Stomach (tissue), 8 donors: ENCODE measurements at regions not wholly inside any gene's neighbourhood (a gene's known extent, or its start where the extent isn't known, plus 50 kb on each side); places are given as distances from the start of the nearest gene placed in this dataset.

Experiments
- DNase-seq, 2 donors: peaks; one replicate each; pipeline versions ENCODE4 v3.0.0 to v3.0.0-alpha.2; 2013 to 2019
- H3K27ac ChIP-seq, 5 donors: fragments of 200-600 bp in 4 of 5; sonication (generic) in 4 of 5; one replicate each; pipeline ENCODE4 v1.5.1; 2013 to 2019; ENCODE audit warnings: mild to moderate bottlenecking in 1 of 5, moderate library complexity in 1 of 5
- H3K27me3 ChIP-seq, 3 donors: fragments of 200-600 bp; sonication (generic); one replicate each; pipeline ENCODE4 v1.5.1; 2017 to 2019; ENCODE audit warnings: mixed run types in 1 of 3
- H3K36me3 ChIP-seq, 4 donors: fragments of 200-600 bp; sonication (generic); 1 replicate in 3 of 4; 2 replicates in 1 of 4; pipeline ENCODE4 v1.5.1; 2016 to 2019
- H3K4me1 ChIP-seq, 4 donors: fragments of 200-600 bp; sonication (generic); one replicate each; pipeline ENCODE4 v1.5.1; 2016 to 2019
- H3K4me3 ChIP-seq, 4 donors: fragments of 200-600 bp; sonication (generic) in 3 of 4; one replicate each; pipeline ENCODE4 v1.5.1; 2016 to 2019; ENCODE audit warnings: mild to moderate bottlenecking in 1 of 4
- H3K9me3 ChIP-seq, 4 donors: fragments of 200-600 bp; sonication (generic); one replicate each; pipeline ENCODE4 v1.5.1; 2016 to 2019
- EP300 ChIP-seq: sonication (generic); formaldehyde crosslinking; IDR thresholded peaks from one replicate; pipeline ENCODE4 v1.6.1; 2017; ENCODE audit warnings: antibody characterized with exemption
- POLR2A ChIP-seq, 4 donors: fragments of 450-650 bp; IDR thresholded peaks; one replicate each; pipeline ENCODE4 v1.6.1; 2016; ENCODE audit warnings: antibody characterized with exemption in 4 of 4, control low read depth in 2 of 4, mild to moderate bottlenecking in 1 of 4, moderate library complexity in 1 of 4
- POLR2AphosphoS5 ChIP-seq, 3 donors: sonication (generic); formaldehyde crosslinking; IDR thresholded peaks; one replicate each; pipeline ENCODE4 v1.6.1; 2016; ENCODE audit warnings: antibody characterized with exemption in 3 of 3
- WGBS, 5 donors: extraction: QIAGEN DNeasy Blood & Tissue Kit in 3 of 5; methylation state at CpG; one replicate each; pipeline versions ENCODE4 v1.1.5 to v1.1.7; 2013 to 2018; 5-methylcytosine and 5-hydroxymethylcytosine counted together
- intact Hi-C: fragments of 100-400 bp; cut with DNase I; formaldehyde crosslinking; loops from one replicate; pipeline ENCODE4 v1.15.1; 2023; ENCODE audit warnings: low total_unique reads
- TF ChIP-seq, protein P1 (sequence below), 7 experiments: fragments of 450-650 bp in 4 of 7; fragments of 200-600 bp in 3 of 7; sonication (generic) in 3 of 7; IDR thresholded peaks; one replicate each; pipeline ENCODE4 v1.5.1; 2016 to 2019; ENCODE audit warnings: antibody characterized with exemption in 7 of 7, control low read depth in 2 of 7, mild to moderate bottlenecking in 1 of 7
- donor health status: healthy with polysubstance abuse.
- donor health status: Bipolar disorder and iron deficiency.
- donor health status: healthy.

DNA sequence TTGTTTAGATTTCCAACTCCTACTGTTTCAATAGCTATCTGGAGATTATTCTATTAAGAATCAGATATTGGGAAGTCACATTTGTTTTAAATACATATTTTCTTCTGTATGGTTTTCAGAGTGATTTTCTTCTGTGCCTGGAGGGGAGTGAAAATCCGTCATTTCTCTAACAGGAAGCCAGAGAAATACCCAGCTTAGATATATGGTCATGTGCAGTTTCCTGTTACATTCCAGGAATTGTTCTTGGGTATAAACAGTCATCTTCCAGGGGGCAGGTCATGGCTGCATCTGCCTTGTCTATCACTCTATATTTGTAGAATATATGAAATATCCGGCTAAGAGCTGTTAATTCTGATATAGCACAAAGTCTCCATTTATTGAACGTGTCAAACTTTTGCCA, 77.5 kb upstream of the MIR17HG start:
- TF ChIP-seq, protein P1, sequence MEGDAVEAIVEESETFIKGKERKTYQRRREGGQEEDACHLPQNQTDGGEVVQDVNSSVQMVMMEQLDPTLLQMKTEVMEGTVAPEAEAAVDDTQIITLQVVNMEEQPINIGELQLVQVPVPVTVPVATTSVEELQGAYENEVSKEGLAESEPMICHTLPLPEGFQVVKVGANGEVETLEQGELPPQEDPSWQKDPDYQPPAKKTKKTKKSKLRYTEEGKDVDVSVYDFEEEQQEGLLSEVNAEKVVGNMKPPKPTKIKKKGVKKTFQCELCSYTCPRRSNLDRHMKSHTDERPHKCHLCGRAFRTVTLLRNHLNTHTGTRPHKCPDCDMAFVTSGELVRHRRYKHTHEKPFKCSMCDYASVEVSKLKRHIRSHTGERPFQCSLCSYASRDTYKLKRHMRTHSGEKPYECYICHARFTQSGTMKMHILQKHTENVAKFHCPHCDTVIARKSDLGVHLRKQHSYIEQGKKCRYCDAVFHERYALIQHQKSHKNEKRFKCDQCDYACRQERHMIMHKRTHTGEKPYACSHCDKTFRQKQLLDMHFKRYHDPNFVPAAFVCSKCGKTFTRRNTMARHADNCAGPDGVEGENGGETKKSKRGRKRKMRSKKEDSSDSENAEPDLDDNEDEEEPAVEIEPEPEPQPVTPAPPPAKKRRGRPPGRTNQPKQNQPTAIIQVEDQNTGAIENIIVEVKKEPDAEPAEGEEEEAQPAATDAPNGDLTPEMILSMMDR (IDR thresholded peaks at IDR 0.05) = no peak
- TF ChIP-seq EP300 (no peak), POLR2AphosphoS5 (IDR thresholded peaks at IDR 0.05) (no peak), POLR2A (IDR thresholded peaks at IDR 0.05) (no peak)

DNA sequence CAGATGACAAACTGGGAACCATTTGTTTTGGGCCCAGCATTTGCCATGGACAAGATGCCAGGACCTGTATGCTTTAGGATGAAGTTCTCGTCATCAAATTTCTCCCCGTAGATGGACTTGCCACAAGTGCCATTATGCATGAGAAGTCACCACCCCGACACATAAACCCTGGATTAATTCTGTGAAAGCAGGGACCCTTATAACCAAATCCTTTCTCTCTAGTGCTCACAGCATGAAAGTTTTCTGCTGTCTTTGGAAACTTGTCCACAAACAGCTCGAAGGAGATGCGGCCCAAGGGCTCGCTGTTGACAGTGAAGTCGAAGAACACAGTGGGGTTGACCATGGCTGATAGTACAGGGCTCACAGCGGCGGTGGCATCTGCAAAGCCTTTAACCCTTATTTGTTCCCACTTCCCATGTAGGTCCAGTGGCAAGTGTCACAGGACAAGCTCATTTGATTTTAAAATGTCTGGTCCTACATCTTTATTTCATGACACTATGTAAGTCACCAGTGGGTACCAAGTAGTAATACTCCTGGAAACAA, 75.2 kb upstream of the MIR17HG start:
- H3K27ac ChIP-seq = no peak overlapping the region
- H3K27me3 ChIP-seq = no peaks in the 10 kb centered on the region
- no peaks in the 10 kb centered on the region for H3K36me3 ChIP-seq
- 92 to 99% (median 95%) methylated on average over 9 of the region's 9 CpGs for WGBS, 5 donors
- no peak for DNase-seq
- no peak overlapping the region for H3K4me3 ChIP-seq
- no peak for TF ChIP-seq POLR2A (IDR thresholded peaks at IDR 0.05)
- TF ChIP-seq, protein P1 (IDR thresholded peaks at IDR 0.05) = no peak
- no peak for TF ChIP-seq EP300
- no peak for TF ChIP-seq POLR2AphosphoS5 (IDR thresholded peaks at IDR 0.05)
- intact Hi-C loops = no loop called here
- no peaks in the 10 kb centered on the region for H3K9me3 ChIP-seq
- H3K4me1 ChIP-seq = no peaks in the 10 kb centered on the region

More for the DNA sequence above, 77.5 kb upstream of the MIR17HG start:
- Histone ChIP-seq H3K36me3 (no peaks in the 10 kb centered on the region), H3K27me3 (peaks cover 0 to 4% (median 0%) of the 10 kb centered on the region in 3 donors), H3K4me3 (no peak overlapping the region), H3K4me1 (no peaks in the 10 kb centered on the region), H3K27ac (no peak overlapping the region), H3K9me3 (peaks cover 0 to 4% (median 1%) of the 10 kb centered on the region in 4 donors)
- intact Hi-C loops = no loop called here
- no peak for DNase-seq
- WGBS, 5 donors = 45 to 59% (median 53%) methylated on average over 3 of the region's 3 CpGs

DNA sequence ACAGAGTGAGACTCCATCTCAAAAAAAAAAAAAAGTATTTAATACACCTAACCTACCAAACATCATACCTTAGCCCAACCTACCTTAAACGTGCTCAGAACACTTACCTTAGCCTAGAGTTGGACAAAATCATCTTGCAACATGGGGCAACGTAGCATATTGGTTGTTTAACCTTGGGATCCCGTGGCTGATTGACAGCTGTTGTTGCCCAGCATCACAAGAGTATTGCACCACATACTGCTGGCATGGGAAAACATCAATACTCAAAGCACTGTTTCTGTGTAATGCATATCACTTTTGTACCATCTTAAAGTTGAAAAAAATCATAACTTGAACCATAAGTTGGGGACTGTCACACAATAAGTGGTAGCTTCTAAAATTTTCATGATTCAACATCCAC, 73.8 kb upstream of the MIR17HG start:
- WGBS, 5 donors = 71 to 85% (median 78%) methylated on average over 3 of the region's 3 CpGs
- TF ChIP-seq EP300 = no peak
- no peak for TF ChIP-seq POLR2AphosphoS5 (IDR thresholded peaks at IDR 0.05)
- TF ChIP-seq, protein P1 (IDR thresholded peaks at IDR 0.05) = no peak
- TF ChIP-seq POLR2A (IDR thresholded peaks at IDR 0.05) = no peak

DNA sequence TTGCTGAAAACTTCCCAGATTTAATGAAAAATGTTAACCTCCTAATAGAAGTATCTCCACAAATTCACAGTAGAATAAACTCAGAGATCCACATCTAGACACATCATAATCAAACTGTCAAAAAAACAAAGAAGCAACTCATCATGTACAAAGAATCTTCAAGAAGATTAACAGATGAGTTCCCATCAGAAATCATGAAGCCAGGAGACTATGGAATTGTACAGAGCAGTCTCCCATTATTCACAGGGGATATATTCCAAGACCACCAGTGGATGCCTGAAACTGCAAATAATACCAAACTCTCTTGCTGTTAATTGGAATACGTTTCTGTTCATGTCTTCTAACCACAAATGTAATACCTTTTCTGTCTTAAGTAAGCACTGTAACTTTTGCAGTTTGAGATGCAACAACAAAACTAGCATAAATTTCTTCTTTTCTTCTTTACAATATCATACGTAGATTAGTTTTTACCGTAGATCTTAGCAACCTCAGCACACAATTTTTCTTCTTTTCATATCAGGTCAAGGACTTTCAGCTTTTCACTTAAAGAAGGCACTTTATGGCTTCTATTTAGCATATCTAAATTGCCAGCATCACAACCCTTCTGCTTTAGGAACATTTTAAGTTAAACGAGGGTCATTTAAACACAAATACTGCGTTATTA, 70.3 kb upstream of the MIR17HG start:
- no peaks in the 10 kb centered on the region for H3K9me3 ChIP-seq
- H3K4me1 ChIP-seq = no peaks in the 10 kb centered on the region
- no peak for TF ChIP-seq EP300
- TF ChIP-seq, protein P1 (IDR thresholded peaks at IDR 0.05) = no peak
- no peak for TF ChIP-seq POLR2A (IDR thresholded peaks at IDR 0.05)
- no peak for TF ChIP-seq POLR2AphosphoS5 (IDR thresholded peaks at IDR 0.05)
- 79 to 86% (median 82%) methylated on average over 5 of the region's 5 CpGs for WGBS, 5 donors
- intact Hi-C loops = no loop called here
- no peak overlapping the region for H3K27ac ChIP-seq
- H3K36me3 ChIP-seq = no peaks in the 10 kb centered on the region
- H3K4me3 ChIP-seq = no peak overlapping the region
- DNase-seq = no peak
- no peaks in the 10 kb centered on the region for H3K27me3 ChIP-seq

More for the DNA sequence above, 73.8 kb upstream of the MIR17HG start:
- H3K36me3 ChIP-seq = no peaks in the 10 kb centered on the region
- no peak overlapping the region for H3K4me3 ChIP-seq
- no peaks in the 10 kb centered on the region for H3K27me3 ChIP-seq
- intact Hi-C loops = no loop called here
- H3K9me3 ChIP-seq = no peaks in the 10 kb centered on the region
- no peak overlapping the region for H3K27ac ChIP-seq
- no peaks in the 10 kb centered on the region for H3K4me1 ChIP-seq
- no peak for DNase-seq
